Stomach (tissue), 8 donors: ENCODE measurements at regions not wholly inside any gene's neighbourhood (a gene's known extent, or its start where the extent isn't known, plus 50 kb on each side); places are given as distances from the start of the nearest gene placed in this dataset.

Experiments used
- DNase-seq, 2 donors: peaks; one replicate each; pipeline versions ENCODE4 v3.0.0 to v3.0.0-alpha.2; 2013 to 2019
- H3K27ac ChIP-seq, 5 donors: fragments of 200-600 bp in 4 of 5; sonication (generic) in 4 of 5; one replicate each; pipeline ENCODE4 v1.5.1; 2013 to 2019; ENCODE audit warnings: mild to moderate bottlenecking in 1 of 5, moderate library complexity in 1 of 5
- H3K27me3 ChIP-seq, 3 donors: fragments of 200-600 bp; sonication (generic); one replicate each; pipeline ENCODE4 v1.5.1; 2017 to 2019; ENCODE audit warnings: mixed run types in 1 of 3
- H3K36me3 ChIP-seq, 4 donors: fragments of 200-600 bp; sonication (generic); 1 replicate in 3 of 4; 2 replicates in 1 of 4; pipeline ENCODE4 v1.5.1; 2016 to 2019
- H3K4me1 ChIP-seq, 4 donors: fragments of 200-600 bp; sonication (generic); one replicate each; pipeline ENCODE4 v1.5.1; 2016 to 2019
- H3K4me3 ChIP-seq, 4 donors: fragments of 200-600 bp; sonication (generic) in 3 of 4; one replicate each; pipeline ENCODE4 v1.5.1; 2016 to 2019; ENCODE audit warnings: mild to moderate bottlenecking in 1 of 4
- H3K9me3 ChIP-seq, 4 donors: fragments of 200-600 bp; sonication (generic); one replicate each; pipeline ENCODE4 v1.5.1; 2016 to 2019
- CTCF ChIP-seq, 7 experiments: fragments of 450-650 bp in 4 of 7; fragments of 200-600 bp in 3 of 7; sonication (generic) in 3 of 7; IDR thresholded peaks; one replicate each; pipeline ENCODE4 v1.5.1; 2016 to 2019; ENCODE audit warnings: antibody characterized with exemption in 7 of 7, control low read depth in 2 of 7, mild to moderate bottlenecking in 1 of 7
- EP300 ChIP-seq: sonication (generic); formaldehyde crosslinking; IDR thresholded peaks from one replicate; pipeline ENCODE4 v1.6.1; 2017; ENCODE audit warnings: antibody characterized with exemption
- POLR2A ChIP-seq, 4 donors: fragments of 450-650 bp; IDR thresholded peaks; one replicate each; pipeline ENCODE4 v1.6.1; 2016; ENCODE audit warnings: antibody characterized with exemption in 4 of 4, control low read depth in 2 of 4, mild to moderate bottlenecking in 1 of 4, moderate library complexity in 1 of 4
- POLR2AphosphoS5 ChIP-seq, 3 donors: sonication (generic); formaldehyde crosslinking; IDR thresholded peaks; one replicate each; pipeline ENCODE4 v1.6.1; 2016; ENCODE audit warnings: antibody characterized with exemption in 3 of 3
- WGBS, 5 donors: extraction: QIAGEN DNeasy Blood & Tissue Kit in 3 of 5; methylation state at CpG; one replicate each; pipeline versions ENCODE4 v1.1.5 to v1.1.7; 2013 to 2018; 5-methylcytosine and 5-hydroxymethylcytosine counted together
- intact Hi-C: fragments of 100-400 bp; cut with DNase I; formaldehyde crosslinking; loops from one replicate; pipeline ENCODE4 v1.15.1; 2023; ENCODE audit warnings: low total_unique reads
- donor health status: healthy with polysubstance abuse.
- donor health status: Bipolar disorder and iron deficiency.
- donor health status: healthy.

DNA sequence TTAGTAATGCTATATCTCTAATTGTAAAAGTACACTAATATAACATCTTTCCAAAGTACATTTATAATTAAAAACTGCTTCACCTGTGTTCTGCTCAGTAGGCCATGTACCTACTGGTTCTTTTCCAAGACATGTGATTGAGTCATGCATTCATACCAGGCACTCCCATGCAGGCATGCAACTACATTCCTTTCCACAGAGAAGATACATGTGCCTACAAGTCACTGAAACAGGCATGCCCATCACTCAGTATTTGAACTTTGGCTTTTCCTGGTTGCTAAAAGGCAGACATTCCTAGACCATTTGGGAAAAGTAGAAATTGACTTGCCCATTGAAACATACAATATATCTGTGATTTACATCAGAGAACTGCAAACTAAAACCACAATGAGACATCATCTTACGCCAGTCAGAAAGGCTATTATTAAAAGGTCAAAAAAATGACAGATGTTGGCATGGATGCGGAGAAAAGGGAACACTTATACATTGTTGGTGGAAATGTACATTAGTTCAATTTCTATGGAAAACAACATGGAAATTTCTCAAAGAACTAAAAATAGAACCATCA lies 148.3 kb upstream of the MOCS2 start:
- Histone ChIP-seq H3K36me3 (no peaks in the 10 kb centered on the region), H3K27me3 (no peaks in the 10 kb centered on the region), H3K9me3 (no peaks in the 10 kb centered on the region), H3K4me3 (no peak overlapping the region), H3K27ac (no peak overlapping the region), H3K4me1 (no peaks in the 10 kb centered on the region)
- DNase-seq = no peak
- WGBS, 5 donors = 89 to 96% (median 93%) methylated on average over 2 of the region's 2 CpGs
- TF ChIP-seq EP300 (no peak), CTCF (IDR thresholded peaks at IDR 0.05) (no peak), POLR2AphosphoS5 (IDR thresholded peaks at IDR 0.05) (no peak), POLR2A (IDR thresholded peaks at IDR 0.05) (no peak)
- intact Hi-C loops = no loop called here

DNA sequence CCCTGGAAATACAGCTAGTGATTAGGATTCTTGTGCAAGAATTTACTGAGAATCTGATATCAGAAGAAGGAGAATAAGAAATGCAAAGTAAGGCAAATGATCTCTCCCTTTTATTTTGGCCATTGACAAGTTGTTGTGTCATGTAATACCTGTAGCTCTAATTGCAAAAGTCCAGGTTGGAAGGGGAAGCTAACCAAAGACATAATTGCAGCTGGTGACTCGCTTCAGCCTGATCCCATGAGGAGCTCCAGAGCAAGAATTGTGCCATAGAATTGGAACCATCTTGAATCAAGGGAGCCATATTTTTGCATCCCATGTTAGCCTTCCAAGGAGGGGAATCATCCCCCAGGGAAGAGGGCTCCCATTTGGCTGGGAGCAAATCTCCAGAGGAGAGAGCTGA lies 149.6 kb upstream of the MOCS2 start:
- no peaks in the 10 kb centered on the region for H3K9me3 ChIP-seq
- no peak overlapping the region for H3K27ac ChIP-seq
- no peaks in the 10 kb centered on the region for H3K4me1 ChIP-seq
- no peaks in the 10 kb centered on the region for H3K27me3 ChIP-seq
- 74 to 93% (median 85%) methylated on average over 1 of the region's 1 CpG for WGBS, 5 donors
- H3K36me3 ChIP-seq = no peaks in the 10 kb centered on the region
- TF ChIP-seq CTCF (IDR thresholded peaks at IDR 0.05) = no peak
- TF ChIP-seq EP300 = no peak
- no peak for TF ChIP-seq POLR2AphosphoS5 (IDR thresholded peaks at IDR 0.05)
- no peak for TF ChIP-seq POLR2A (IDR thresholded peaks at IDR 0.05)
- H3K4me3 ChIP-seq = no peak overlapping the region
- intact Hi-C loops = no loop called here
- no peak for DNase-seq

DNA sequence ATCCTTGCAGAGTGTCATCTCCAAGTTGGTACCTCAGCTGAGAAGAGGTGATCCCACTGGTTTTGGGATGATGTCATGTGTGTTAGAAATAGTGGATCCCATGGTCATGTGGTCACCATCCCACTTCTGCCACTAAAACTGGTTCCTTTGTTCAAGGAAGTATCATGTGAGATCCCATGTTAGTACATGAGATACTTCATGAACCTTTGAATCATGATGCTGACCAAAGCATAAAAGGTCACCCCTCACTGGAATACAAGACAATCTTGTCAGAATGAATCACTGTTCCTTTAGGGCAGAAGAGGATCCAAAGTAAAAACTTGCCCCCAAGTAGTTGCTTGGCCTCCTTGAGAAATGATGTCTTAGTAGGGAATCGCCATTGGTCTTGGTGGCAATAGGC lies 150.9 kb upstream of the MOCS2 start:
- Histone ChIP-seq H3K27me3 (no peaks in the 10 kb centered on the region), H3K9me3 (no peaks in the 10 kb centered on the region), H3K4me3 (no peak overlapping the region), H3K4me1 (no peaks in the 10 kb centered on the region), H3K27ac (no peak overlapping the region), H3K36me3 (no peaks in the 10 kb centered on the region)
- 83 to 100% (median 94%) methylated on average over 1 of the region's 1 CpG for WGBS, 5 donors
- DNase-seq = no peak
- no peak for TF ChIP-seq POLR2A (IDR thresholded peaks at IDR 0.05)
- no peak for TF ChIP-seq POLR2AphosphoS5 (IDR thresholded peaks at IDR 0.05)
- no peak for TF ChIP-seq EP300
- TF ChIP-seq CTCF (IDR thresholded peaks at IDR 0.05) = no peak
- intact Hi-C loops = loop anchor here (10.0 kb wide), 1 partner anchor 964 kb away; no protein-coding TSS in a partner anchor

- H3K27me3 ChIP-seq = no peaks in the 10 kb centered on the region
- DNase-seq = no peak
- TF ChIP-seq EP300 (no peak), POLR2AphosphoS5 (IDR thresholded peaks at IDR 0.05) (no peak), POLR2A (IDR thresholded peaks at IDR 0.05) (no peak), CTCF (IDR thresholded peaks at IDR 0.05) (no peak)
- no peaks in the 10 kb centered on the region for H3K9me3 ChIP-seq
- intact Hi-C loops = loop anchor here (10.0 kb wide), 1 partner anchor 964 kb away; no protein-coding TSS in a partner anchor
- WGBS, 5 donors = 75 to 90% (median 83%) methylated on average over 3 of the region's 3 CpGs
- no peaks in the 10 kb centered on the region for H3K36me3 ChIP-seq
- no peaks in the 10 kb centered on the region for H3K4me1 ChIP-seq
- H3K27ac ChIP-seq = no peak overlapping the region
- H3K4me3 ChIP-seq = no peak overlapping the region
Observed at GRCh38 chr5:53261245-53261644, 151.7 kb upstream of the MOCS2 start.
